GM12875 (cell line): ENCODE measurements at regions not wholly inside any gene's neighbourhood (a gene's known extent, or its start where the extent isn't known, plus 50 kb on each side); places are given as distances from the start of the nearest gene placed in this dataset.

ENCODE experiments used
- H3K4me3 ChIP-seq: one replicate; pipeline ENCODE4 v1.5.1; 2011; ENCODE audit warnings: low read depth, low read length, control low read depth
- TF ChIP-seq, protein P1 (sequence below): IDR thresholded peaks from 2 replicates; pipeline ENCODE4 v1.5.1; 2011; ENCODE audit warnings: low read depth, mild to moderate bottlenecking, control low read depth, inconsistent platforms, low read length, moderate library complexity, borderline replicate concordance; ENCODE audit not compliant: insufficient read depth

DNA sequence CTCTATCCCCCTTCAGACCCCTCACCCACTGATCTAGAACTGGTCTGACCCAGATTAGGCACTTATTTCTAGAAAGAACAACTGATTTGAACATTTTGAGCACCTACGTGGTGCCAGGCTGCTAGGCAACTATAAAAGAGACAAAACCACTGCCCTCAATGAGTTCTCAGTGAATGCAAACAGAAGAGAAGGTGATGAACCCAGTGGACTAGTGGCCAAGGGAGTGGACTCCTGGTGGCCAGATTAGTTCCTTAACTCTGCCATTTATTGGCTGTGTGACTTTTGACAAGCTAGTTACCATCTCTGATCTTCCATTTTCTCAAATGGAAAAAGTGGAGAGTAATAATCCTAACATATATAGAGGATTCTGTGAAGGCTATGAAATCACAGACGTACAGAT is 259.1 kb upstream of the SALL1 start:
- TF ChIP-seq, protein P1, sequence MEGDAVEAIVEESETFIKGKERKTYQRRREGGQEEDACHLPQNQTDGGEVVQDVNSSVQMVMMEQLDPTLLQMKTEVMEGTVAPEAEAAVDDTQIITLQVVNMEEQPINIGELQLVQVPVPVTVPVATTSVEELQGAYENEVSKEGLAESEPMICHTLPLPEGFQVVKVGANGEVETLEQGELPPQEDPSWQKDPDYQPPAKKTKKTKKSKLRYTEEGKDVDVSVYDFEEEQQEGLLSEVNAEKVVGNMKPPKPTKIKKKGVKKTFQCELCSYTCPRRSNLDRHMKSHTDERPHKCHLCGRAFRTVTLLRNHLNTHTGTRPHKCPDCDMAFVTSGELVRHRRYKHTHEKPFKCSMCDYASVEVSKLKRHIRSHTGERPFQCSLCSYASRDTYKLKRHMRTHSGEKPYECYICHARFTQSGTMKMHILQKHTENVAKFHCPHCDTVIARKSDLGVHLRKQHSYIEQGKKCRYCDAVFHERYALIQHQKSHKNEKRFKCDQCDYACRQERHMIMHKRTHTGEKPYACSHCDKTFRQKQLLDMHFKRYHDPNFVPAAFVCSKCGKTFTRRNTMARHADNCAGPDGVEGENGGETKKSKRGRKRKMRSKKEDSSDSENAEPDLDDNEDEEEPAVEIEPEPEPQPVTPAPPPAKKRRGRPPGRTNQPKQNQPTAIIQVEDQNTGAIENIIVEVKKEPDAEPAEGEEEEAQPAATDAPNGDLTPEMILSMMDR = no peak
- H3K4me3 ChIP-seq = no peak overlapping the region

DNA sequence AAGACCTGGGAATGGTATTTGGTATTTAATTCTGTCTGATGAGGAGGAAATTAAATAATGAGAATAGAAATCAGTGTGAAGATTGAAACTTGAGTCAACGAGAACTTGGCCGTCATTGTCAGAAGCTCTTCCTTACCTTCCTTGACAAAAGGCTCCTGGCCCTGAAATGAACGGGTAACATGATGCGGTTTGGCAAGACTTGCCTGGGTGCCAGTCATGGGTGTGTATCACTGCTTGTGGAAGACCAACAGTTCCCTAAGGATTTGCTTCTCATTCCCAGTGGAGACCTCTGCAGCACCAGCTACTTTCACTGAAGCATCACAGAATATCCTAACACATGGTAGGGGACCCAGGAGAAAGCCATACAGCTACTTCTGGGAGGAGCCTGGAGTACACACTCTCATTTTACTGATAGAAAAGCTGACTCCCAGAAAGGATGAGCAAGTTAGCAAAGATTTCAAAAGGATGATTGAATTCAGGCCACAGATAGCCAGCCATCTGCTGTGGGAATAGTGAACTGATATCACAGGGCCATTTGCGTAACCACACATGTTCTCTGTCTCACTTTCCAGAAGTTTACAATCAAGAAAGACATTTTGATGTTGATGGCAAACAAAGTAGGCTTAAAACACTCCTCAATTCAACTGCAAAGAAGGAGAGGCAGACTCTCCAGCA is 258.1 kb upstream of the SALL1 start:
- TF ChIP-seq, protein P1 = no peak
- no peak overlapping the region for H3K4me3 ChIP-seq

DNA sequence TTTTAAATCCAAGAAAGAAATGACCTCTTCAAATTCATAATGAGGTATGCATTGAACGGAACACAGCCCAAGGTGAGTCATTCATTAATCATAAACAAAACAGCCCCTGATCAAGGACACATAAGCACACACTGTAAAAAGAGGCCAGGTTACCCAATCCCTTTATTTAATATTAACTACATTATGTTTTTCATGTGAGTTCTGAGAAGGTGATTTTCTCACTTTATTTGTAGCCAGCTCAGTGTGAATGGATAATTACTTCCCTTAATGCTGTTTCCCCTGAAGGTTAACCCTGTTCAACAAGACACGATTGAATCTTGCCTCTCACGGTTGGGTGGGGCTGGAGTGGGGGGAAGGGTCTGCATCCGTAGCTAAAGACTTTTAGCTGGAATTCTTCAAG is 257.3 kb upstream of the SALL1 start:
- TF ChIP-seq, protein P1 = no peak
- H3K4me3 ChIP-seq = no peak overlapping the region

DNA sequence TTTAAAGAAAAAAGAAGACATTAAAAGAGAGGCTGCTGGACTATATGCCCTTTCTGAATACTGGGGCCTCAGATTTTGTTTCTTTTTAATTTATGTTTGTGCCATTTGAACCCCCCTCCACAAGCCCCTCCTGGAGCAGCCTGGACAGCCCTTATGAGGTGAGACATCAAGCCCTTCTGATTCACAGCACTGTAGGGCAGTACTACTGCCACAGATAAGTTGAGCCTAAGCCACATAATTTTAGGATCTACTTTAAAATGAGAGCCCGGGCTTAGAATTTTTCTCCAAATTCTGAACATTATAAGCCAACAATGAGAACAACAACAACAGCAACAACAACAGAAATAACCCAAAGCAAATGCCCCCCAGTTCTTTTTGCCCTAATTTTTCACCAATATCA is 256.9 kb upstream of the SALL1 start:
- TF ChIP-seq, protein P1 = no peak

DNA sequence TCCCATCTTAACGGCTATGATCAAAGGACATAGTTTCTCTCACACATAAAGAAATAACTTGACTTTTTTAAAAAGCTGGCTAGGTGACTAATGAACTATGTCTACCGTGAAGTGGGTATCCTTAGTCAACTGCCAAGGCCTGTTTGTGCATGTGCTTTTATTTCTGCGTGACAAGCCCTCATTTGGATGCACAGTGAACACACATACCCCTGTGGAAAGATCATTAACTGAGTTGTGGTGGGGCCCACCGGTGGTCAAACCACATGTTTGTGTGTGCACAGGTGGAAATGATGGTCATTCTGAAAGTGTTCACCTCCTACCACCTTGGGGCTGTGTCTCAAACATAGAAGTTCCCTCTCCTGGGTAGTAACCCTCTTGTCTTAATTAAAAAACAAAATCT is 256.1 kb upstream of the SALL1 start:
- TF ChIP-seq, protein P1 = no peak
- H3K4me3 ChIP-seq = no peak overlapping the region

More for the DNA sequence above, 256.9 kb upstream of the SALL1 start:
- H3K4me3 ChIP-seq = no peak overlapping the region

DNA sequence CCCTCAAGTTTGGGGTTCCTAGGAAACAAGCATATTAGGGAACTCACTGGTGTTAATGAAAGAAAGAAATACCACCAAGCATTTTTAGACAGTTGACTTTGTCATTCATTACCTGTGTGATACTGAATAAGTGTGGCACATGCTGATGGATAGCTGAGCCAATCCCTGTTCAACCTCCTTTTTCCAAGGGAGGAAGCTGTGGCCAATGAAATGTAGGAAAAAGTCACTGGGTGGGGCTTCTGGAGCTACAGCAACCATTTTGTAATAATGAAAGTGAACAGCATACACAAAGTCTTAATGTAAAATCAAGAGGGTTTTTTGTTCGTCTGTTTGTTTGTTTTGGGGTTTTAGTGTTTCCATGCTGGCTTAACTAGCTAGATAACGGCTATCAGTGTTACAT is 254.3 kb upstream of the SALL1 start:
- H3K4me3 ChIP-seq = no peak overlapping the region
- TF ChIP-seq, protein P1 = no peak

DNA sequence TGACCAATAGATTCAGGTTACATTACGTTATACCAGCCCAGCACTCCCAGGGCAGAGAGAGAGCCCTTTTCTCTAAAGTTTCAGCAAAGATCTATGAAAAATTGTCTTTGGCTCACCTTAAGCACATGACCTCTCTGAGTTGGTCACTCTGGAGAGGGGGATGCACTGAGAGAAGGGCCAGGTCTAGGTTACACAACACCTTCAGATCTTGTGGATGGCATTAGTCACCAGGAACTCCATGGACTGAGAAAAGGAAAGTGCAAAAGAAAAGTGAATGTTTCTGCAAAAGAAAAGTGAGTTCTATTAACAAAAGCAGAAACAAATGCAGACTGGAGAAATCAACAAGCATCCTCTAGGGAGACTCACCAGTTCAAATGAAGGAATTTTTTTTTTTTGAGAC is 253.3 kb upstream of the SALL1 start:
- no peak overlapping the region for H3K4me3 ChIP-seq
- TF ChIP-seq, protein P1 = no peak
